ENCODE measurements at regions not wholly inside any gene's neighbourhood (a gene's known extent, or its start where the extent isn't known, plus 50 kb on each side); places are given as distances from the start of the nearest gene placed in this dataset.

GRCh38 chr2:120833127-120833675, 97.5 kb downstream of the GLI2 start:
- ATAC-seq, result no peak
- H3K9me3 ChIP-seq, result no peaks in the 10 kb centered on the region

GRCh38 chr2:120834206-120834605, 98.5 kb downstream of the GLI2 start:
- H3K4me1 ChIP-seq, result no peaks in the 10 kb centered on the region
- no peak overlapping the region for H3K27ac ChIP-seq
- ATAC-seq, result no peak
- no peak for TF ChIP-seq CTCF (IDR thresholded peaks at IDR 0.05)
- intact Hi-C loops (cut with DNase I), result no loop called here
- no peaks in the 10 kb centered on the region for H3K9me3 ChIP-seq
- no peaks in the 10 kb centered on the region for H3K36me3 ChIP-seq (ENCODE audit: insufficient read depth in 1 of 2, low read depth in 1 of 2)
- WGBS, 3 donors, result 76 to 81% (median 80%) methylated on average over 3 of the region's 3 CpGs
- peak in 1 of 2 donors; percentile 25 for DNase-seq
- H3K4me3 ChIP-seq, result no peak overlapping the region
- no peaks in the 10 kb centered on the region for H3K27me3 ChIP-seq (ENCODE audit: insufficient read depth in 3 of 3, low read length in 2 of 3)

More at GRCh38 chr2:120833127-120833675, 97.5 kb downstream of the GLI2 start:
- intact Hi-C loops (cut with DNase I), result no loop called here
- TF ChIP-seq CTCF (IDR thresholded peaks at IDR 0.05), result no peak
- Histone ChIP-seq H3K27ac (no peak overlapping the region), H3K4me1 (no peaks in the 10 kb centered on the region), H3K36me3 (ENCODE audit: insufficient read depth in 1 of 2, low read depth in 1 of 2) (no peaks in the 10 kb centered on the region), H3K4me3 (no peak overlapping the region), H3K27me3 (ENCODE audit: insufficient read depth in 3 of 3, low read length in 2 of 3) (no peaks in the 10 kb centered on the region)
- WGBS, 3 donors, result 89 to 98% (median 96%) methylated on average over 3 of the region's 3 CpGs
- DNase-seq, result peak in 1 of 2 donors; percentile 35

- intact Hi-C loops (cut with DNase I), result no loop called here
- H3K4me1 ChIP-seq, result no peaks in the 10 kb centered on the region
- H3K27me3 ChIP-seq (ENCODE audit: insufficient read depth in 3 of 3, low read length in 2 of 3), result no peaks in the 10 kb centered on the region
- WGBS, 3 donors, result 67 to 81% (median 70%) methylated on average over 5 of the region's 5 CpGs
- no peak overlapping the region for H3K27ac ChIP-seq
- TF ChIP-seq CTCF (IDR thresholded peaks at IDR 0.05), result no peak
- H3K4me3 ChIP-seq, result no peak overlapping the region
- H3K36me3 ChIP-seq (ENCODE audit: insufficient read depth in 1 of 2, low read depth in 1 of 2), result no peaks in the 10 kb centered on the region
- ATAC-seq, result no peak
- H3K9me3 ChIP-seq, result no peaks in the 10 kb centered on the region
- DNase-seq, result no peak
Observed at GRCh38 chr2:120836281-120836680, 100.6 kb downstream of the GLI2 start.

GRCh38 chr2:120840795-120841487, 105.3 kb downstream of the GLI2 start:
- no peak overlapping the region for H3K27ac ChIP-seq
- DNase-seq (no peak), ATAC-seq (no peak)
- no peaks in the 10 kb centered on the region for H3K27me3 ChIP-seq (ENCODE audit: insufficient read depth in 3 of 3, low read length in 2 of 3)
- 61 to 79% (median 65%) methylated on average over 13 of the region's 13 CpGs for WGBS, 3 donors
- no peak overlapping the region for H3K4me3 ChIP-seq
- no peaks in the 10 kb centered on the region for H3K9me3 ChIP-seq
- no peaks in the 10 kb centered on the region for H3K36me3 ChIP-seq (ENCODE audit: insufficient read depth in 1 of 2, low read depth in 1 of 2)
- no peaks in the 10 kb centered on the region for H3K4me1 ChIP-seq
- TF ChIP-seq CTCF (IDR thresholded peaks at IDR 0.05), result no peak
- intact Hi-C loops (cut with DNase I), result no loop called here

Measured in psoas muscle (tissue), 7 donors.